Stimulated activated CD4-positive, alpha-beta T cell treated with anti-CD3 and anti-CD28 coated beads, Interleukin-1b, Interleukin-23, amount 100 ng/mL, for 48 hours (primary cell): ENCODE measurements at regions not wholly inside any gene's neighbourhood (a gene's known extent, or its start where the extent isn't known, plus 50 kb on each side); places are given as distances from the start of the nearest gene placed in this dataset.
"Not testable (repeated sequence)": the region's sequence is repeated elsewhere in the genome, so short reads cannot be mapped to it uniquely, and the experiment has no call there.

Experiments
- DNase-seq: peaks from one replicate; pipeline ENCODE4 v3.0.0-alpha.2; 2020

DNA sequence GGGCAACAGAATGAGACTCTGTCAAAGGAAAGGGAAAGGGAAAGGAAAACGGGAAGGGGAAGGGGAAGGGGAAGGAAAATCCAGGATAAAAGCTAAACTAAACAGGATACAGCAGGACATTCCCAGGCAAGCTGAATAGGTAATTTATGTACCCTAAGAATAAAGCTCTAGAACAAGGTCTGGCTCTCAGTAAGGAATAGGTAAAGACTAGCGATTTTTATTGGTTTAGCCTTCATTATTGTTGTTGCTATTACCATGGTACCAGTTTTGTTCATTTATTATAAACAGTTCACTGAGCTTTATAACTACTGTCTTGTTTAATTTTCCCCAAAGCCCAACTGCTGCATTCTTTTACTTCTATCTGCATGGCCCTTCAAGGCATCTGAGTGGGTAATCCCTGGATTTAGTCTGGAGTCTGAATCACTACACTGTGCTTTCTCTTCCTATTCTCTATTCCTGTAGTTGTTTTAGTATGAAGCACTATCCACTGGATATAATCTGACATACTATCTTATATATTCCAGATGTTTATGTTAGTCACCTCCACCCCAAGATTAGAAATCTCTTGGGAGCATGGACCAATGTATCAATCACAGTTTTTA is 127.1 kb upstream of the TANK start:
- DNase-seq: no peak

- DNase-seq: no peak
Observed at GRCh38 chr2:161036926-161037325, 123.3 kb upstream of the TANK start.

GRCh38 chr2:161039071-161039470 is 121.2 kb upstream of the TANK start:
- DNase-seq: no peak

DNA sequence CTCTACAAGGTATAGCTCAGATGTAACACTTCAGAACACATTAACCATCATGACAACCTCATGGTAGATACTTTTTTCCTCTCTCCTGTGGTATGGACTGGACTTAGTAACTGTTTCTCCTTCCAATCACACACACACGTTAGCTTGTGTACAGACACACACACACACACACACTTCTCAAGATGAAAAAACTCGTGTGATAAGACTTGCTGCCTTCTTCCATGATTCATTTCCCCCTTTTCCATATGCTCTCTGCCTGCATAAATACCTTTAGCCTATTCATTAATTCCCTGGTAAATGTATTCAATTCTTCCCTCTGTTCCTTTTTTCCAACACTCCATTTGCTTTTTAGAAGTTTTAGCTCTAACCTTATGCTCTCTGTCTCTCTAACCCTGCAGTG is 118.9 kb upstream of the TANK start:
- no peak for DNase-seq

DNA sequence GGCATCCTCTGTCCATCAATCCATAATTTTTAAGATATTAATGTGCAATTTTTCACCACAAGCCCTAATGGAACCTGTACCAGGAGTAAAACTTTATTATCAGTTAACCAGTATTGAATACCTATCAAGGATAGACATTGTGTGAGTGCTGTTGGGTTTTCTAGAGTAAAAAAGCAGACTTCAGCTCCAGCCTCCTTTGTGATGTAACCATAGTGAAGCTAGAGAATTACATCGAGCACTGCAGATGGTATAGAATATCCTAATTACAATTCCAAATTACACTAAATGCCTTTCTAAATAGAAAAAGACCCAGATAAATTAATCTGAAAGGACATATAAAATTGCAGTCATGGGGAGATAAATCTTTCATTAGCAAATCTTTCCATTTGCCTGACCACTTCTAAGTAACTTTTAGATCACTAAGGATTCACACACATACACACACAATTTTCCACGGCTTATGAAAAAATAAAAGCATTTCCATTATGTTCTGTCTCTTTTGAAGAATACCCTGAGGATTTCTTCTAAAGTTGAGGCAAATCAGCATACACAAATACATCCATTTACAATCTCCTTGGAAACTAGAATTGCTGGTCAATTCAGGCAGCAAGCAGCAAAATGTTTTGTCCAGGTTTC is 117.1 kb upstream of the TANK start:
- DNase-seq: no peak

- no peak for DNase-seq
Observed at GRCh38 chr2:161044095-161044865, 115.9 kb upstream of the TANK start.

- no peak for DNase-seq
Observed at GRCh38 chr2:161044921-161045320, 115.3 kb upstream of the TANK start.

GRCh38 chr2:161045726-161046125 is 114.5 kb upstream of the TANK start:
- DNase-seq: no peak

GRCh38 chr2:161046876-161047275 is 113.4 kb upstream of the TANK start:
- no peak for DNase-seq

GRCh38 chr2:161048317-161048716 is 111.9 kb upstream of the TANK start:
- DNase-seq: no peak

DNA sequence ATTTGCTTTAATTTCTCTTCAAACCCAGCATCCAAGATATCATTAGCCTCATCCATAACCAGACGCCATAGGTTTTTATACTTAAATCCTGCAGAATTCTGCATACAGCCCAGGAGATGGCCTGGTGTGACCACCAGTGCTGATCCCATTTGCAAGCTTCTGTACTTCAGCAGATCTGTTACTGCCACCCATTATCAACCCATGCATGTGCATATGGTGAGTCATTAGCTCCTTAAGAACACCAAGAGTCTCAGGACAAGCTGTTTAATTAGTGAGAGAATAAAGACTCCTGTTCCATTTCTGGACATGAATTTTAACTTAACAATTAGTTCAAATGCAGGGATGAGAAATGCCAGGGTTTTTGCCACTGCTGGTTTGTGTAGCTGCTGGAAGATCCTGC is 110.7 kb upstream of the TANK start:
- no peak for DNase-seq

DNA sequence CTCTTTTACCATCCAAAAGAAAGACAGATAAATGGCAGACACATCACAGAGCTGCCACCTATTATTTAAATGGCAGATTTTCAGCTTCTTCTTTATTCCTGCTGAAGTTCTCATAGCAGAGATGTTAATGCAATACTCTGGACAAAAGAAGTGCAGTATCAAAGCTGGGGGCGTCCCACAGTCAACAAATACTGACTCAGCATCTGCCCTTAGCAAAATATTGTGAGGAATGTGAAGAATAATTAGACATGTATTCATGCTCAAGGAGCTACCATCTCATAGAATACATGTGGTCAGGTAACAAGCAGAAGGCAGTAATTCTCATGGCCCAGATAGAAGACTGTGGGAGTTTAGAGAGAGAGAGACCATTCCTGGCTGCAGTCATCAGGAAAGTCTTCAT is 108.0 kb upstream of the TANK start:
- DNase-seq: no peak

- no peak for DNase-seq
Observed at GRCh38 chr2:161055289-161055688, 104.9 kb upstream of the TANK start.

GRCh38 chr2:161059388-161059787 is 100.8 kb upstream of the TANK start:
- no peak for DNase-seq

GRCh38 chr2:161061786-161062185 is 98.4 kb upstream of the TANK start:
- DNase-seq: no peak

- peak; percentile 65 for DNase-seq
Observed at GRCh38 chr2:161063157-161063945, 96.9 kb upstream of the TANK start.

- DNase-seq: no peak
Observed at GRCh38 chr2:161063946-161064306, 96.3 kb upstream of the TANK start.

DNA sequence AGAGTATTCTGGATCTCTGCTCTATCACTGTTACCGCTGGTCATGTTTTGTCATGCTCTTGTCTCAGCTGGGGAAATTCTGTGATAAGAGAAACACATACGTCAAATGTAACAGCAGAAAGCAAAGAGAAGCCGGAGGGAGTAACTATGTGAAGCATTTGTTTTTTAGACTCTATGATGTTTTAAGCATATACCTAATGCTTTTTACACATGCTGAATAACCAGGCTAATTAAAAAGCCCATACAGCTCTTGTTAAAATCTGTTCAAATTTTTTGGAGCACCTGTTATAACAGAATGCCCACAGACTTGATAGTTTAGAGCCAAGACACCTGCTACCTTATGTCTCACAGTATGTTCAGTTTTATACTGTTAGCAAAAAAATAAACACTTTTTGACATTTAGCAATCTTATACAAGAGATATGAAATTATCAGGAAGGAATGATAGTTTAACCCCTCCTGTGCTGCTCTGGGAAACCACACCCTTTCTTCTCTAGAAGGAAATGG is 92.3 kb upstream of the TANK start:
- DNase-seq: no peak

DNA sequence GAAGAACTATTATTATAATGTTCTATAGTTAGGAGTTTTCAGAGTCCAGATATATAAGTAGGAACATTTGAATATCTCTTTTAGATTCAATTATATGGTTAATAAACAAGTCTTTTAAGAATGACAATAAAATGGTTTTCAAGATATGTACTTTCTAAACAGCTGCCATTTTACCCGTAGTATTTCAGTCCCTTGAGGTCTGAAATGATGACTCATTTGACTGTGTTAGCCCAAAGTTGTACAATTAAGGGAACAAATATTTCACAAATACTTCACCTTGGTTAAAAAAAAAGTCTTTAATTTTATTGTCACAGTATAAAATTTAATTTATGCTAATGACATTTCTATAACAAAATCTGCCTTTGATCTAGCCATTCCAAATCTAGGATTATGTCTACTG is 91.6 kb upstream of the TANK start:
- no peak for DNase-seq

DNA sequence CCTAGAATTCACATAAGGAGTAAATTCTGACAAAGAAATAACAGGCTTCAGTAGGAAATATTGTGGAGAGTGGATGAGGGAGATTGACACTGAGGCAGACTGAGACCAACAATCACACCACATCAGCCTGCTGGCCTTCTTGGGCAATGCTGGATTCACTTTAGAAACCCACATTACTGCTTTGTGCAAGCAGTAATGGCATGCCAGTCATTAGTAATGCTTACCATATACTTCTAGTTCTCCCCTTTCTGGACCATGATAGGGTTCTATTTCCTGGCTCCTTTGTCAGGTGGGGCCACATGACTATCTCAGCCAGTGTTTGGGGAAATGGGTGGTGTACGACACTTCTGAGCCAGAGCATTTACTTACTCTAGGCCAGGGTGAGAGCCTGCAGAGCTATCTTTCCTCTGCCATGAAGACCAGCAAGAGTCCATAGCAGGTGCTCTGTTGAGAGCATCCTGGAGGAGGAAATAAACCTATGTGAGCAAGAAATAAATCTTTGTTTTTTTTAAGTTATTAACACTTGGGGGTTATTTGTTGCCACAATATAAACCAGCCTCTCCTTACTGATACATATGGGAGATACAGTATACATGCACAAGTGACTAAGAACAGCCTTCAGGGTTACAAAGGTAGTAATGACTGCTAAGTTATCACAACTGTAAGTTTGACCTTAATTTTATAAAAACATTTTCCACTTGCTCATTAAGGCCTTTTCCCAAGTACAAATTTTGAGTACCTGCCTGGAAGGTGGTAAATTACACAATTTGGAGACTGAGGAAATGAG is 89.3 kb upstream of the TANK start:
- no peak for DNase-seq

GRCh38 chr2:161072436-161072835 is 87.8 kb upstream of the TANK start:
- not testable (repeated sequence) for DNase-seq

GRCh38 chr2:161075701-161076100 is 84.5 kb upstream of the TANK start:
- DNase-seq: no peak

- DNase-seq: no peak
Observed at GRCh38 chr2:161076936-161077335, 83.3 kb upstream of the TANK start.
